NOMO-1 treated with DMSO at 0.1 percent for 48 hours (cell line): ENCODE measurements at regions not wholly inside any gene's neighbourhood (a gene's known extent, or its start where the extent isn't known, plus 50 kb on each side); places are given as distances from the start of the nearest gene placed in this dataset.

Experiments
- DNase-seq: peaks from one replicate; lab custom pipeline; 2025; ENCODE audit not compliant: unreplicated experiment; lab: John Stamatoyannopoulos, UW

DNA sequence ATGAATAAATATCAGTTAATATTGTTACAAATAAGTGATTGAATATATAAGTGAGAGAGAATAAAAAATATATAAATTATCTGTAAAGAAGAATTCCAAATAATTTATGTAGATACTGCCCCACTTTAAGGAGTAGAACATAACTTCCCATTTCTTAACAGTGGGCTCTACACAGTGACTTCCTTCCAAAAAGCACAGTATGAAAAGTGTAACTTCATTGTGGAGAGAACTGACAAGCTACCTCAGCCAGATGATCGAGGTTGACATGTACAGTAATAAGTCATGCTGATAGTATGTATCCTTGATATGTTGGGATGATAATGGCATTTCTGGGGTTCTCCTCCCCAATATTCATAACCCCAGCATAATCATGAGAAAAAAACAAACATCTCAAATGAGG, 191.9 kb upstream of the FN1 start:
- peak; percentile 39 for DNase-seq

DNA sequence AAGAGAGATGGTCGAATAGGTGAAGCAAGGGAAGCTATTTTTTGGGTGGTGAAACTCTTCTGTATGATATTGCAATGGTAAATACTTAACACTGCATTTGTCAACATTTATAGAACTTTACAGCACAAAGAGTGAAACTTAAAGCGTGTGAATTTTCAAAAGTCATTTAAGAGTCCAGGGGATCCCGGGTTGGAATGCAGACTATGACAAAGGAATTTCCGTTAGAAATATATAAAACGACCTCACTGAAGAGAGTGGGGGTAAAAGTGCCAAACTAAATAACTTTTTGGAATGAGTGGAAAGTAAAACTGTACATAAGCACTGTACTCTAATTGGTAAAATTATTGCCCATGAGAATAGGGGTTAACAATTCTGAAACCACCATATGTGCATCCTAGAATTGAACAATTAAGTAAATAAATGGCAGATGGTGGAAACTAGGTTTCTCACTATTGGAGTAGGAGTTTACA, 191.0 kb upstream of the FN1 start:
- no peak for DNase-seq

DNA sequence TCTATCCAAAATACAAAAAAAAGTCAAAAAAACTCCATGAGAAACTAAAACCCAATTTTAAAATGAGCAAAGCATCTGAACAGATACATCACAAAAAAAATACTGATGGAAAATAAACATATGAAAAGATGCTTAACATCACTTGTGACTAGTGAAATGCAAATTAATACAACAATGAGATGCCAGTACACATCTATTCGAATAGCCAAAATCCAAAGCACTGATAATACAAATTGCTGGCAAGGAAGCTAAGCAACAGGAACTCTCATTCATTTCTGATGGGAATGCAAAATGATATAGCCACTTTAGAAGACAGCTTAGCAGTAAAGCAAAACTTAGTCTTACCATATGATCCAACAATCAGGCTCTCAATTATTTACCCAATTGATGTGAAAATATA, 190.2 kb upstream of the FN1 start:
- DNase-seq = no peak

- no peak for DNase-seq
Measured at GRCh38 chr2:215625207-215625606, 189.3 kb upstream of the FN1 start.

GRCh38 chr2:215624423-215624829, 188.6 kb upstream of the FN1 start:
- peak; percentile 67 for DNase-seq

GRCh38 chr2:215622837-215623236, 187.0 kb upstream of the FN1 start:
- no peak for DNase-seq

GRCh38 chr2:215621381-215621780, 185.5 kb upstream of the FN1 start:
- DNase-seq = no peak

DNA sequence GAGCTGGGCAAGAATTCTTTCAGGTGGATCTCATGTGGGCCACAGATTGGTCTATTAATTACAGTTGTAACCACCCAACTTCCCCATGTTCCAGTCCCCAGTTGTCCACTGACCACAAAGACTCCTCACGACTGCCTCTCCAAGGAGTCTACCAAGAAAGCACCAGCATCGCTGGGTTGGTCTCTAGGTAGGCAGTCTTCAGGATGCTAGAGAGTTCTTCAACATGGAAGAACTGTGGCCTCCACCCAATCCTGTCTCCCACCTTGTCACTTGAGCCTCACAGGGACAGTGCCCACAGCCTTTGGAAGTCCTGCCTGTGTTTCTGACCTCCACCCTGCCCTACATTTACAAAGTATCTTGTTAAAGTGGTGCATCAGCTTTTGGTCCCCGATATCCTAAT, 184.7 kb upstream of the FN1 start:
- no peak for DNase-seq

GRCh38 chr2:215619989-215620388, 184.1 kb upstream of the FN1 start:
- DNase-seq = peak; percentile 77

- peak; percentile 42 for DNase-seq
Measured at GRCh38 chr2:215619022-215619958, 183.4 kb upstream of the FN1 start.

- DNase-seq = no peak
Measured at GRCh38 chr2:215618145-215618544, 182.3 kb upstream of the FN1 start.

DNA sequence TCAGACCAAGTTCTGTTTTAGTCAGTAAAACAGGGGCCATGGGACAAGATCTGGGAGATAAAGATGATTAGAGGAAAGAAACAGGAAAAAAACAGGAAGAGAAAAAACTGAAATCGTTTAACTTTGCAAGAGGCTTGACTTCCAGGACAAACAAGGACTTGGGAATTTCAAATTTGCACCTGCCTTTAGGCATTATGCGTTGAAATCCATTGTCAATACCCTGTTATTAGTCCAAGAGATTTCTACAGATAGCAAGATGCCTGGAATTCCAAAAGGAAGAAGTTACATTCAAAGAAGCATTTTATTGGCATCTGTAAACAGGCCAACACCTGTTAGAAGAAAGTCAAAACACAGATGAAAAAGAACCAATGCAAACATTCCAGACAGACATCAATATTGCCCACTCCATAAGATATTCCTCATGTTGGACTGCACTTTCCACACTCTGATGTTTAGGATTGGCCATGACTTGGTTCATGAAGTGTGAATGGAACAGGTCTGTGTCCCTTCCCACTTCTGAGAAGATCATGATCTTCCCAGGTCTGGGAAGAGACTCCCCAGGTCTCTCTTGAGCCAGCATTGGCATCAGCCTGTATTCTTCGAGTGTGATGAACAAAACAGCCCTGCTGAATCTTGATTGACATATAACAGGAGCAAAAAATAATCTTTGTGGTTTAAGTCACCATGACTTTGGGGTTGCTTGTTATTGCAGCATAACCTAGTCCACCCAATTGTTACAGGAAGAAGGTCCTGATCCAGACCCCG, 181.4 kb upstream of the FN1 start:
- no peak for DNase-seq

DNA sequence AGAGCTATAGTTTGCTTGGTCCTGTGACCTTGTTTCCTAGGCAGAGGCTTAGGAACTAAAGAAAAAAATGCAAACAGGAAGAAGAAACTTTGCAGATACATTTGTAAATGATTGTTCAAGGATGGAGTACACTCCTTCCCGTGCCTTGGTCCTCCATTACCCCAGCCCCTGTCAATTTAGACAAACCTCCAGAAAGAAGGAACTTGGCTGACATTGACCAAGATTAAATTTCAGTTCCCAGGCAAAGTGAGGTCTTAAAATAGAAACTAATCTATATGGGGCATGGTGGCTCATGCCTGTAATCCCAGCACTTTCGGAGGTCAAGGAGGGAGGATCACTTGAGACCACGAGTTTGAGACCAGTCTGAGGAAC, 179.9 kb upstream of the FN1 start:
- DNase-seq = peak; percentile 41

DNA sequence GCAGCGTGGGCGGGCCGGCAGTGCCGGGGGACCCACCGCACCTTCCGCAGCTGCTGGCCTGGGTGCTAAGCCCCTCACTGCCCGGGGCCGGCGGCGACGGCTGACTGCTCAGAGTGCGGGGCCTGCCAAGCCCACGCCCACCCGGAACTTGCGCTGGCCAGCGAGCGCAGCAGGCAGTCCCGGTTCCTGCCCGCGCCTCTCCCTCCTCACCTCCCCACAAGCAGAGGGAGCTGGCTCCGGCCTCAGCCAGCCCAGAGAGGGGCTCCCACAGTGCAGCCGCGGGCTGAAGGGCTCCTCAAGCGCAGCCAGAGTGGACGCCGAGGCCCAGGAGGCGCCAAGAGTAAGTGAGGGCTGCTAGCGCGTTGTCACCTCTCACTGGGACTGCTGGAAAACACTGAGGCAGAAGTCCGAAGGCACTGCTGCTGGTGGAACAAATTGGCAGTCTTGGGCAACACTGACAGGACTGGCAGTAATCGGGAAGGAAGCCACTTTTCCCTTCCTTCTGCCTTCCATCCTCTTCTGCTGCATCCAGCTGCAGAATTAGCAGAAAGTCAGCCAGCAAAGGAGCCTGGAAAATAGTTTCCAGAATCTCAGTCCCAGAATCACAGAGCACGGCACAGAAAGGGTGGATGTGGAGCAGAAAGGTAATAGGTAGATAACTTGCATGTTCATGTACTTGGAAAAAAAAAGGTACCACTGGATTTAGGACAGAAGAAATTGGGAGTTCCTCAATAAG, 179.4 kb upstream of the FN1 start:
- no peak for DNase-seq

DNA sequence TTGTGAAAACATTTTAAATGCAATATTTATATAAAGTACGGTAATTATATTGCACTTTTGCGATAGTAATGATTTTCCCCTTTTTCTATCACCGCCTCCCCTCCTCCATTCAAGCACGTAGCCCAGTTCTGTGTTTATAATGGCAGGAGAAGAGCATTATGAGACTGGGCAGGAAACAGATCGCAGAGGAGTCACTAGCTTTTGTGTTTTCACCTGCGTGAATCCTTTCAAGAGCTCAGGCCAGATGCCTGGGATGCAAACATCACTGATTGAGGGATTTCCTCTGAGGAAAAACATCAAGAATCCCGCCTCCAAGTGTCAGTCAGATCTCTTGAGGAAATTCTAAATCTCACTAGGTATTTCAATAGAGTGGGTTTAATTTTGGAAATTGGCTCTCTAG, 178.4 kb upstream of the FN1 start:
- DNase-seq = no peak

DNA sequence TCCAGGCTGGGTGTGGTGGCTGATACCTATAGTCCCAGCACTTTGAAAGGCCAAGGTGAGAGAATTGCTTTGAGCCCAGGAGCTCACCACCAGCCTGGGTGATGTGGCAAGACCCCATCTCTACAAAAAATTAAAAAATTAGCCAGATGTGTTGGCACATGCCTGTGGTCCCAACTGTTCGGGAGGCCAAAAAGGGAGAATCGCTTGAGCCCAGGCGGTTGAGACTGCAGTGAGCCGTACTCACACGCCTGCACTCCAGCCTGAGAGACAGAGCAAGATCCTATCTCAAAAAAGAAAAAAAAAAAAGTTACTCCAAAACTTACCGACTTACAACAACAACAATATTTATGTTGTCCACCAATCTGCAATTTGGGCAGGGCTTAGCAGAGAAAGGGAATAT, 178.0 kb upstream of the FN1 start:
- DNase-seq = no peak

GRCh38 chr2:215613280-215613679, 177.4 kb upstream of the FN1 start:
- no peak for DNase-seq

- no peak for DNase-seq
Measured at GRCh38 chr2:215612786-215613185, 176.9 kb upstream of the FN1 start.

DNA sequence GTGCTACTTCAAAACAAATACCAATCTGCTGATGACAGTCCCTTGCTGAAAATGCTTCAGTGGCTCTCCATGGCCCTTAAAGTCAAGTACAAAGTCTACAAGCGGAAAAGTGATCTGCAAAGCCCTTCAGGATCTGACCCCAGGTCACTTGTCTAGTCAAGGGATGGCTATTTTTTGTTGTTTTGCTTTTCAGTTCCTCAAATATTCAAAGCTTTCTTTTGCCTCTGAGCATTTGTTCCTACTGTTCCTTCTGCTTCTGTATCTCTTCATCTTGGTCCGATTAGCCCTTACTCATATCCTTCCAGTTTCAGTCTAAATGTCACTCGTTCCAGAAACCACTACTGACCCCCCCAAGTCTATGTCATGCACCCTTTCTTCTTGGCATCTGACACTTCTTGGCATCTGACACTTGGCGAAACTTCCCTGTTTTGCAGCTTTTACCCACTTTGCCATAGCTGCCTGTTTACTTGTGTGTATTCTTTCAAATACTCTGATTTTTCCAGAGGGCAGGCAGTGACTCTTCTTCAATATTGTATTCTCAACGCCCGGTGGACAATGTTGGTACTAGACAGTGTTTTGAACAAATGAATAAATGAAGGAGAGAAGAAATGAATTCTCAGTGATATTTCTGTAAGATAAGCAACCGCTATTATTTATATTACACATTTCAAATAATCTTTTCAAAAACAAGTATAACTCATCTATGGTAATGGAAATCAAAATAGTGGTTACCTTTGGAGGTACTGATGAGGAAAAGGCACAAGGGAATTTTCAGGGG, 175.9 kb upstream of the FN1 start:
- DNase-seq = no peak

DNA sequence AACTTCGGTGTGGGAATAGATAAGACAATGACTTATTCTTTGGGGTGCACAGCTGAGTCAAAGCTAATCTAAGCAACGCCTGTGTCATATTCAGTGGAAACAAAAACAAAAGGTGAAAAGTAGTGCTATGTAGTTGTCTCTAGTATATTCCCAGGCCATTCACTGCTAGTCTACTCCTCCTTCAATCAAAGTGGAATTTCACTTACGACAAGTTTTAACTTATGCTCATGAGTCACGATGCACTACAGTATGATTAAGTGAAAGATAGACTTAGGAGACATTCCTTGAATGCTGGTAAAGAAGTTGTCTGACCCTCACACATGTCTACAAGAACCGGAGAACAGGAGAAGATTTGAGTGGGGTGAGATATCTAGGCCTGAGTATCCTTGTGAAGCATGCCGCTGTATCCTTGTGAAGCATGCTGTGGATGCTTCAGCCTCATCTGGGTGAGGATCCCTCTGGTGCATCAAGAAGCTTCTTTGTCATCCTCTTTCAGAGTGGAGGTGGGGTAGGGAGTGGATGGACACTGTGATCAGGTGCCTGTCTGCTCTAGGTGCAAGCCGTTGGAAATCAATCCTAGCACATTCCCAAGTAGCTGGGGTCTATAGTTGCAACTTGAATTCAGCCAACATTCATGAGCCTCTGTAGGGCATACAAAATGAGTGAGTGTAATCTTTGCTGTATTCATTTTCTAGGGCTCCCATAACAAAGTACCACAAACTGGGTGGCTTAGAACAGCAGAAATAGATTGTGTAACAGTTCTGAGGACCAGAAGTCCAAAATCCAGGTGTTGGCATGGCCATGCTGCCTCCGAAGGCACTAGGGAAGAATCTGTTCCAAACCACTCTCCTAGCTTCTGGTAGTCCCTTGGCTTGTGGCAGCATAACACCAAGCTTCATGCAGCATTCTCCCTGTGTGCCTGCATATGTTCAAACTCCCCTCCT, 173.5 kb upstream of the FN1 start:
- DNase-seq = no peak
